SK-N-SH treated with all-trans-retinoic acid at 6 μM for 48 hours (cell line): ENCODE measurements at regions not wholly inside any gene's neighbourhood (a gene's known extent, or its start where the extent isn't known, plus 50 kb on each side); places are given as distances from the start of the nearest gene placed in this dataset.

ENCODE experiments used
- ATAC-seq: fragments of 200-7000 bp; cut with Tn5 transposase; 3 replicates; pipeline ENCODE4 v1.9.1; 2020; ENCODE audit warnings: mild to moderate bottlenecking, moderate library complexity
- ARNTL ChIP-seq: fragments of 450-650 bp; formaldehyde crosslinking; IDR thresholded peaks from 2 replicates; pipeline ENCODE4 v1.5.0; 2020; ENCODE audit warnings: low read depth, mild to moderate bottlenecking, moderate library complexity, borderline replicate concordance
- BACH2 ChIP-seq: fragments of 250-450 bp; sonication (Bioruptor Pico); IDR thresholded peaks from 2 replicates; pipeline ENCODE4 v1.9.0; 2021; ENCODE audit warnings: mild to moderate bottlenecking, borderline replicate concordance
- CSDC2 ChIP-seq: fragments of 250-450 bp; sonication (Bioruptor Pico); IDR thresholded peaks from 2 replicates; pipeline ENCODE4 v1.5.0; 2020; ENCODE audit warnings: mild to moderate bottlenecking, moderate library complexity
- OSR1 ChIP-seq: fragments of 250-450 bp; sonication (Bioruptor Pico); IDR thresholded peaks from 2 replicates; pipeline ENCODE4 v1.8.0; 2022; ENCODE audit warnings: moderate library complexity, mild to moderate bottlenecking, inconsistent platforms
- PPARA ChIP-seq: fragments of 250-450 bp; sonication (Bioruptor Pico); IDR thresholded peaks from 2 replicates; pipeline ENCODE4 v1.5.0; 2020; ENCODE audit warnings: mild to moderate bottlenecking, borderline replicate concordance
- RARB ChIP-seq: fragments of 250-450 bp; sonication (Bioruptor Pico); IDR thresholded peaks from 2 replicates; pipeline ENCODE4 v1.8.0; 2021; ENCODE audit warnings: mild to moderate bottlenecking, moderate library complexity
- TCF4 ChIP-seq: fragments of 250-450 bp; sonication (Bioruptor Pico); IDR thresholded peaks from 2 replicates; pipeline ENCODE4 v1.8.0; 2021; ENCODE audit warnings: mild to moderate bottlenecking, moderate library complexity, borderline replicate concordance
- TOX ChIP-seq: fragments of 250-450 bp; sonication (Bioruptor Pico); IDR thresholded peaks from 2 replicates; pipeline ENCODE4 v1.8.0; 2021; ENCODE audit warnings: mild to moderate bottlenecking, moderate library complexity, borderline replicate concordance
- ZC3H10 ChIP-seq: fragments of 250-450 bp; sonication (Bioruptor Pico); IDR thresholded peaks from 2 replicates; pipeline ENCODE4 v1.5.1; 2021; ENCODE audit warnings: mild to moderate bottlenecking, moderate library complexity
- ZFP3 ChIP-seq: fragments of 250-450 bp; sonication (Bioruptor Pico); IDR thresholded peaks from 2 replicates; pipeline ENCODE4 v1.5.0; 2020; ENCODE audit warnings: mild to moderate bottlenecking, moderate library complexity
- ZFP30 ChIP-seq: fragments of 450-650 bp; formaldehyde crosslinking; IDR thresholded peaks from 2 replicates; pipeline ENCODE4 v1.5.0; 2022; ENCODE audit warnings: mild to moderate bottlenecking, moderate library complexity
- ZNF565 ChIP-seq: fragments of 450-650 bp; formaldehyde crosslinking; conservative IDR thresholded peaks from 2 replicates; pipeline ENCODE4 v1.5.0; 2020; ENCODE audit warnings: low read depth, mild to moderate bottlenecking, moderate library complexity
- ZNF70 ChIP-seq: fragments of 450-650 bp; formaldehyde crosslinking; IDR thresholded peaks from 2 replicates; pipeline ENCODE4 v1.5.0; 2020; ENCODE audit warnings: mild to moderate bottlenecking, moderate library complexity
- ZNF8 ChIP-seq: fragments of 450-650 bp; formaldehyde crosslinking; IDR thresholded peaks from 2 replicates; pipeline ENCODE4 v1.5.0; 2020; ENCODE audit warnings: mild to moderate bottlenecking, moderate library complexity
- TF ChIP-seq, protein P1 (sequence below): fragments of 250-450 bp; sonication (Bioruptor Pico); IDR thresholded peaks from 2 replicates; pipeline ENCODE4 v1.5.1; 2021; ENCODE audit warnings: mild to moderate bottlenecking, moderate library complexity
- TF ChIP-seq, protein P2 (sequence below): fragments of 250-450 bp; sonication (Bioruptor Pico); IDR thresholded peaks from 2 replicates; pipeline ENCODE4 v1.5.0; 2020; ENCODE audit warnings: mild to moderate bottlenecking, moderate library complexity
- TF ChIP-seq, protein P3 (sequence below): fragments of 250-450 bp; sonication (Bioruptor Pico); IDR thresholded peaks from 2 replicates; pipeline ENCODE4 v1.8.0; 2020; ENCODE audit warnings: mild to moderate bottlenecking, moderate library complexity, borderline replicate concordance
- TF ChIP-seq, protein P4 (sequence below): fragments of 250-450 bp; sonication (Bioruptor Pico); IDR thresholded peaks from 2 replicates; pipeline ENCODE4 v1.5.1; 2020; ENCODE audit warnings: low read depth, mild to moderate bottlenecking, moderate library complexity
- TF ChIP-seq, protein P5 (sequence below): fragments of 250-450 bp; sonication (Bioruptor Pico); IDR thresholded peaks from 2 replicates; pipeline ENCODE4 v1.8.0; 2021; ENCODE audit warnings: low read depth, mild to moderate bottlenecking, moderate library complexity, borderline replicate concordance

DNA sequence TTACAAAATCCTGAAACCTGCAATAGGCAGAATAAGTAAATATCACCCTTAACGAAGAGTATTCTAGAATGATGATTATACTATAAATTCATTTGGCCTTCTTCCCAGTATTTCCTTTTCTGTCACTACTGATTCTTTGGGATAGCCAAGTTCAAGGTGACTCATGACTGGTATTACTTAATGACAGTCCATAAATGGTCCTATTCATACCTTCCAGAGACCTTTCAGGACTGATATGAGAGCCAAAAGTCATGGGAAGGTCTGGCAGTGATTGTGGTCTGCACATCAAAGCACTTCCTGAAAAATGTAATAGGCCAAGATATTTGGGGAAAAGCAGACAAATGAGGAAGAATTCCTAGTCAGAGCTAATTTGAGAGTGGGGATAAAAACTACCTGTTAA lies 239.6 kb upstream of the FAM47A start:
- ATAC-seq, result no peak
- TF ChIP-seq, protein P1, sequence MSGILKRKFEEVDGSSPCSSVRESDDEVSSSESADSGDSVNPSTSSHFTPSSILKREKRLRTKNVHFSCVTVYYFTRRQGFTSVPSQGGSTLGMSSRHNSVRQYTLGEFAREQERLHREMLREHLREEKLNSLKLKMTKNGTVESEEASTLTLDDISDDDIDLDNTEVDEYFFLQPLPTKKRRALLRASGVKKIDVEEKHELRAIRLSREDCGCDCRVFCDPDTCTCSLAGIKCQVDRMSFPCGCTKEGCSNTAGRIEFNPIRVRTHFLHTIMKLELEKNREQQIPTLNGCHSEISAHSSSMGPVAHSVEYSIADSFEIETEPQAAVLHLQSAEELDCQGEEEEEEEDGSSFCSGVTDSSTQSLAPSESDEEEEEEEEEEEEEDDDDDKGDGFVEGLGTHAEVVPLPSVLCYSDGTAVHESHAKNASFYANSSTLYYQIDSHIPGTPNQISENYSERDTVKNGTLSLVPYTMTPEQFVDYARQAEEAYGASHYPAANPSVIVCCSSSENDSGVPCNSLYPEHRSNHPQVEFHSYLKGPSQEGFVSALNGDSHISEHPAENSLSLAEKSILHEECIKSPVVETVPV (CRISPR knock-in tag), result no peak
- no peak for TF ChIP-seq ZFP30 (CRISPR knock-in tag)
- TF ChIP-seq RARB, result no peak
- TF ChIP-seq, protein P2, sequence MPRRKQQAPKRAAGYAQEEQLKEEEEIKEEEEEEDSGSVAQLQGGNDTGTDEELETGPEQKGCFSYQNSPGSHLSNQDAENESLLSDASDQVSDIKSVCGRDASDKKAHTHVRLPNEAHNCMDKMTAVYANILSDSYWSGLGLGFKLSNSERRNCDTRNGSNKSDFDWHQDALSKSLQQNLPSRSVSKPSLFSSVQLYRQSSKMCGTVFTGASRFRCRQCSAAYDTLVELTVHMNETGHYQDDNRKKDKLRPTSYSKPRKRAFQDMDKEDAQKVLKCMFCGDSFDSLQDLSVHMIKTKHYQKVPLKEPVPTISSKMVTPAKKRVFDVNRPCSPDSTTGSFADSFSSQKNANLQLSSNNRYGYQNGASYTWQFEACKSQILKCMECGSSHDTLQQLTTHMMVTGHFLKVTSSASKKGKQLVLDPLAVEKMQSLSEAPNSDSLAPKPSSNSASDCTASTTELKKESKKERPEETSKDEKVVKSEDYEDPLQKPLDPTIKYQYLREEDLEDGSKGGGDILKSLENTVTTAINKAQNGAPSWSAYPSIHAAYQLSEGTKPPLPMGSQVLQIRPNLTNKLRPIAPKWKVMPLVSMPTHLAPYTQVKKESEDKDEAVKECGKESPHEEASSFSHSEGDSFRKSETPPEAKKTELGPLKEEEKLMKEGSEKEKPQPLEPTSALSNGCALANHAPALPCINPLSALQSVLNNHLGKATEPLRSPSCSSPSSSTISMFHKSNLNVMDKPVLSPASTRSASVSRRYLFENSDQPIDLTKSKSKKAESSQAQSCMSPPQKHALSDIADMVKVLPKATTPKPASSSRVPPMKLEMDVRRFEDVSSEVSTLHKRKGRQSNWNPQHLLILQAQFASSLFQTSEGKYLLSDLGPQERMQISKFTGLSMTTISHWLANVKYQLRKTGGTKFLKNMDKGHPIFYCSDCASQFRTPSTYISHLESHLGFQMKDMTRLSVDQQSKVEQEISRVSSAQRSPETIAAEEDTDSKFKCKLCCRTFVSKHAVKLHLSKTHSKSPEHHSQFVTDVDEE, result no peak
- TF ChIP-seq ZNF8 (CRISPR knock-in tag), result no peak
- TF ChIP-seq, protein P3, sequence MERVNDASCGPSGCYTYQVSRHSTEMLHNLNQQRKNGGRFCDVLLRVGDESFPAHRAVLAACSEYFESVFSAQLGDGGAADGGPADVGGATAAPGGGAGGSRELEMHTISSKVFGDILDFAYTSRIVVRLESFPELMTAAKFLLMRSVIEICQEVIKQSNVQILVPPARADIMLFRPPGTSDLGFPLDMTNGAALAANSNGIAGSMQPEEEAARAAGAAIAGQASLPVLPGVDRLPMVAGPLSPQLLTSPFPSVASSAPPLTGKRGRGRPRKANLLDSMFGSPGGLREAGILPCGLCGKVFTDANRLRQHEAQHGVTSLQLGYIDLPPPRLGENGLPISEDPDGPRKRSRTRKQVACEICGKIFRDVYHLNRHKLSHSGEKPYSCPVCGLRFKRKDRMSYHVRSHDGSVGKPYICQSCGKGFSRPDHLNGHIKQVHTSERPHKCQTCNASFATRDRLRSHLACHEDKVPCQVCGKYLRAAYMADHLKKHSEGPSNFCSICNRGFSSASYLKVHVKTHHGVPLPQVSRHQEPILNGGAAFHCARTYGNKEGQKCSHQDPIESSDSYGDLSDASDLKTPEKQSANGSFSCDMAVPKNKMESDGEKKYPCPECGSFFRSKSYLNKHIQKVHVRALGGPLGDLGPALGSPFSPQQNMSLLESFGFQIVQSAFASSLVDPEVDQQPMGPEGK (CRISPR knock-in tag), result no peak
- TF ChIP-seq ZNF70 (CRISPR knock-in tag), result no peak
- no peak for TF ChIP-seq OSR1 (CRISPR knock-in tag)

DNA sequence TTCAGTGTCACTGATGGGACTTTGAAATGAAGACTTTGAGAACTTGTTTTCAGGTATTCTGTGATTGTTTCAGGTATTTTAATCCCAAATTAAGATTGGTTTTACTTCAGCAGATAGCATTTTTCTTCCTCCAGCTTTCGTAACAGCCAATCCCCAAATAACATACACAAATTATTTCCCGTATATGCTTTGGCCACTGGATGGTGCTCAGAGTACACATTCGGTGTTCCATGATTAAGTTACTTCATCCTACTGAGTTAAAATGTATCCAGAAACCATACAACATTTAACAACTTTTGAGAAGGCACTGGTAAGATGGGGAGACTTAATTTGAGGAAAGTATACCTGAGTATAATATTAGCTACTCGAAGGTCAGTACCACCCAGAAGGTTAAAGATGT lies 233.4 kb upstream of the FAM47A start:
- no peak for ATAC-seq
- no peak for TF ChIP-seq TOX (CRISPR knock-in tag)
- no peak for TF ChIP-seq ZNF8 (CRISPR knock-in tag)
- TF ChIP-seq ZFP3 (CRISPR knock-in tag), result no peak
- TF ChIP-seq ZNF565 (CRISPR knock-in tag), result no peak
- no peak for TF ChIP-seq PPARA
- TF ChIP-seq, protein P2, result no peak
- TF ChIP-seq, protein P4, sequence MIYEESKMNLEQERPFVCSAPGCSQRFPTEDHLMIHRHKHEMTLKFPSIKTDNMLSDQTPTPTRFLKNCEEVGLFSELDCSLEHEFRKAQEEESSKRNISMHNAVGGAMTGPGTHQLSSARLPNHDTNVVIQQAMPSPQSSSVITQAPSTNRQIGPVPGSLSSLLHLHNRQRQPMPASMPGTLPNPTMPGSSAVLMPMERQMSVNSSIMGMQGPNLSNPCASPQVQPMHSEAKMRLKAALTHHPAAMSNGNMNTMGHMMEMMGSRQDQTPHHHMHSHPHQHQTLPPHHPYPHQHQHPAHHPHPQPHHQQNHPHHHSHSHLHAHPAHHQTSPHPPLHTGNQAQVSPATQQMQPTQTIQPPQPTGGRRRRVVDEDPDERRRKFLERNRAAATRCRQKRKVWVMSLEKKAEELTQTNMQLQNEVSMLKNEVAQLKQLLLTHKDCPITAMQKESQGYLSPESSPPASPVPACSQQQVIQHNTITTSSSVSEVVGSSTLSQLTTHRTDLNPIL (CRISPR knock-in tag), result no peak
- TF ChIP-seq BACH2 (CRISPR knock-in tag), result no peak
- TF ChIP-seq ZC3H10, result no peak
- TF ChIP-seq ARNTL, result no peak
- TF ChIP-seq OSR1 (CRISPR knock-in tag), result no peak
- TF ChIP-seq CSDC2 (CRISPR knock-in tag), result no peak
- no peak for TF ChIP-seq ZNF70 (CRISPR knock-in tag)
- TF ChIP-seq, protein P3 (CRISPR knock-in tag), result no peak
- TF ChIP-seq TCF4, result no peak
- TF ChIP-seq, protein P5, sequence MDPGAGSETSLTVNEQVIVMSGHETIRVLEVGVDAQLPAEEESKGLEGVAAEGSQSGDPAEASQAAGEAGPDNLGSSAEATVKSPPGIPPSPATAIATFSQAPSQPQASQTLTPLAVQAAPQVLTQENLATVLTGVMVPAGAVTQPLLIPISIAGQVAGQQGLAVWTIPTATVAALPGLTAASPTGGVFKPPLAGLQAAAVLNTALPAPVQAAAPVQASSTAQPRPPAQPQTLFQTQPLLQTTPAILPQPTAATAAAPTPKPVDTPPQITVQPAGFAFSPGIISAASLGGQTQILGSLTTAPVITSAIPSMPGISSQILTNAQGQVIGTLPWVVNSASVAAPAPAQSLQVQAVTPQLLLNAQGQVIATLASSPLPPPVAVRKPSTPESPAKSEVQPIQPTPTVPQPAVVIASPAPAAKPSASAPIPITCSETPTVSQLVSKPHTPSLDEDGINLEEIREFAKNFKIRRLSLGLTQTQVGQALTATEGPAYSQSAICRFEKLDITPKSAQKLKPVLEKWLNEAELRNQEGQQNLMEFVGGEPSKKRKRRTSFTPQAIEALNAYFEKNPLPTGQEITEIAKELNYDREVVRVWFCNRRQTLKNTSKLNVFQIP (CRISPR knock-in tag), result no peak
